Gastrocnemius medialis (tissue), 4 donors: ENCODE measurements at regions not wholly inside any gene's neighbourhood (a gene's known extent, or its start where the extent isn't known, plus 50 kb on each side); places are given as distances from the start of the nearest gene placed in this dataset.

Source experiments
- ATAC-seq, 2 donors: fragments of 150-250 bp; one replicate each; pipeline ENCODE4 v1.9.1; 2016
- DNase-seq, 2 donors: peaks; one replicate each; pipeline ENCODE4 v3.0.0-alpha.2; 2019
- H3K27ac ChIP-seq, 4 donors: fragments of 200-600 bp; sonication (generic); 1 replicate in 1 of 4; 2 replicates in 3 of 4; pipeline ENCODE4 v1.5.1; 2016 to 2018; ENCODE audit warnings: mild to moderate bottlenecking in 2 of 4, moderate library complexity in 1 of 4
- H3K27me3 ChIP-seq, 3 donors: fragments of 200-600 bp; sonication (generic) in 2 of 3; 1 replicate in 1 of 3; 2 replicates in 2 of 3; pipeline versions ENCODE4 v1.5.1 to v1.6.0; 2016 to 2019; ENCODE audit warnings: mild to moderate bottlenecking in 1 of 3, moderate library complexity in 1 of 3
- H3K36me3 ChIP-seq, 2 donors: fragments of 200-600 bp; sonication (generic) in 1 of 2; one replicate each; pipeline ENCODE4 v1.5.1; 2017 to 2018
- H3K4me1 ChIP-seq, 2 donors: fragments of 200-600 bp; sonication (generic) in 1 of 2; one replicate each; pipeline ENCODE4 v1.5.1; 2016 to 2017; ENCODE audit warnings: mild to moderate bottlenecking in 2 of 2
- H3K4me3 ChIP-seq, 4 donors: fragments of 200-600 bp; sonication (generic) in 3 of 4; 1 replicate in 1 of 4; 2 replicates in 3 of 4; pipeline ENCODE4 v1.5.1; 2016 to 2019; ENCODE audit warnings: mild to moderate bottlenecking in 2 of 4
- H3K9me3 ChIP-seq, 3 donors: fragments of 200-600 bp; sonication (generic) in 2 of 3; 1 replicate in 1 of 3; 2 replicates in 2 of 3; pipeline ENCODE4 v1.5.1; 2016 to 2019
- POLR2A ChIP-seq, 2 donors: fragments of 450-650 bp; IDR thresholded peaks; one replicate each; pipeline ENCODE4 v1.6.1; 2017; ENCODE audit warnings: antibody characterized with exemption in 2 of 2, mild to moderate bottlenecking in 2 of 2, moderate library complexity in 2 of 2
- in situ Hi-C, 4 donors: fragments of 200-750 bp; cut with MboI; loops; one replicate each; pipeline versions ENCODE4 v1.15.0 to v1.8.0; 2017; ENCODE audit warnings: low sequenced_read_pairs in 4 of 4
- intact Hi-C: fragments of 100-400 bp; cut with DNase I; formaldehyde crosslinking; loops from one replicate; pipeline ENCODE4 v1.15.1; 2023; ENCODE audit warnings: low total_unique reads
- TF ChIP-seq, protein P1 (sequence below), 5 experiments: fragments of 450-650 bp in 3 of 5; fragments of 200-600 bp in 2 of 5; sonication (generic) in 2 of 5; IDR thresholded peaks in 4 of 5; conservative IDR thresholded peaks in 1 of 5; 1 replicate in 4 of 5; 2 replicates in 1 of 5; pipeline ENCODE4 v1.5.1; 2016 to 2019; ENCODE audit warnings: antibody characterized with exemption in 5 of 5, mild to moderate bottlenecking in 3 of 5, moderate library complexity in 3 of 5

GRCh38 chr5:175060257-175060656 is 335.9 kb downstream of the MSX2 start:
- no peaks in the 10 kb centered on the region for H3K4me1 ChIP-seq
- no peak for TF ChIP-seq POLR2A (IDR thresholded peaks at IDR 0.05)
- TF ChIP-seq, protein P1, sequence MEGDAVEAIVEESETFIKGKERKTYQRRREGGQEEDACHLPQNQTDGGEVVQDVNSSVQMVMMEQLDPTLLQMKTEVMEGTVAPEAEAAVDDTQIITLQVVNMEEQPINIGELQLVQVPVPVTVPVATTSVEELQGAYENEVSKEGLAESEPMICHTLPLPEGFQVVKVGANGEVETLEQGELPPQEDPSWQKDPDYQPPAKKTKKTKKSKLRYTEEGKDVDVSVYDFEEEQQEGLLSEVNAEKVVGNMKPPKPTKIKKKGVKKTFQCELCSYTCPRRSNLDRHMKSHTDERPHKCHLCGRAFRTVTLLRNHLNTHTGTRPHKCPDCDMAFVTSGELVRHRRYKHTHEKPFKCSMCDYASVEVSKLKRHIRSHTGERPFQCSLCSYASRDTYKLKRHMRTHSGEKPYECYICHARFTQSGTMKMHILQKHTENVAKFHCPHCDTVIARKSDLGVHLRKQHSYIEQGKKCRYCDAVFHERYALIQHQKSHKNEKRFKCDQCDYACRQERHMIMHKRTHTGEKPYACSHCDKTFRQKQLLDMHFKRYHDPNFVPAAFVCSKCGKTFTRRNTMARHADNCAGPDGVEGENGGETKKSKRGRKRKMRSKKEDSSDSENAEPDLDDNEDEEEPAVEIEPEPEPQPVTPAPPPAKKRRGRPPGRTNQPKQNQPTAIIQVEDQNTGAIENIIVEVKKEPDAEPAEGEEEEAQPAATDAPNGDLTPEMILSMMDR (IDR thresholded peaks at IDR 0.05 in 4 of 5, conservative IDR thresholded peaks at IDR 0.05 in 1 of 5), result no peak
- H3K27me3 ChIP-seq, result no peaks in the 10 kb centered on the region
- H3K27ac ChIP-seq, result no peak overlapping the region
- no peaks in the 10 kb centered on the region for H3K9me3 ChIP-seq
- no peak for ATAC-seq
- intact Hi-C loops (no loop called here), in situ Hi-C loops (no loop called here)
- H3K36me3 ChIP-seq, result no peaks in the 10 kb centered on the region
- no peak for DNase-seq
- H3K4me3 ChIP-seq, result no peak overlapping the region

DNA sequence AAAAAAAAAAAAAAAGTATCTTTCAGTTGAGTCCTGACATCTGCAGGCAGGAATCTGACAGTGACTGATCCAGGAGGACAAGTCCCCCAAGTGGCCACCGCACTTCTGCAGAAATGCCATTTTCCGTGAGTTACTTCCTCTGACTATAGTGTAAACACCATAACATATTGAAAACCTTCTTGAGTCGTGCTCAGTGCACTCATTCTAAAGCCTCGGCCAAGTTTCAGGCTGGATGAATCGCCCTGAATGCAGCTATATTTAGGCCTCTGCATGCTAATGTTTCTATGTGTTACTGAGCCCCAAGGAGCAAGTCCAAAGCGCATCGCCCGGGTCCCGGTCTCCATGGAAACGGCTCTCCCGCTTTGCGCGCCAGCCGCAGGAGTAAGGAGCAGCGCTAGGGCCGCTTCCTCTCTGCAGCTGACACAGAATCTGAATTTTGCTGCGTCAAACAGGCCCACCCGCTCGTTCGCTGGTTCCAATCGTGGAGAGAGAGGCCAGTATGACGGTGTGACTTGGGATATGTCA is 335.4 kb downstream of the MSX2 start:
- no peak overlapping the region for H3K4me3 ChIP-seq
- no peak overlapping the region for H3K27ac ChIP-seq
- in situ Hi-C loops, result no loop called here
- DNase-seq, result no peak
- no peaks in the 10 kb centered on the region for H3K4me1 ChIP-seq
- H3K9me3 ChIP-seq, result no peaks in the 10 kb centered on the region
- ATAC-seq, result no peak
- H3K36me3 ChIP-seq, result no peaks in the 10 kb centered on the region
- no peaks in the 10 kb centered on the region for H3K27me3 ChIP-seq
- no peak for TF ChIP-seq POLR2A (IDR thresholded peaks at IDR 0.05)
- TF ChIP-seq, protein P1 (IDR thresholded peaks at IDR 0.05 in 4 of 5, conservative IDR thresholded peaks at IDR 0.05 in 1 of 5), result no peak
- intact Hi-C loops, result no loop called here

DNA sequence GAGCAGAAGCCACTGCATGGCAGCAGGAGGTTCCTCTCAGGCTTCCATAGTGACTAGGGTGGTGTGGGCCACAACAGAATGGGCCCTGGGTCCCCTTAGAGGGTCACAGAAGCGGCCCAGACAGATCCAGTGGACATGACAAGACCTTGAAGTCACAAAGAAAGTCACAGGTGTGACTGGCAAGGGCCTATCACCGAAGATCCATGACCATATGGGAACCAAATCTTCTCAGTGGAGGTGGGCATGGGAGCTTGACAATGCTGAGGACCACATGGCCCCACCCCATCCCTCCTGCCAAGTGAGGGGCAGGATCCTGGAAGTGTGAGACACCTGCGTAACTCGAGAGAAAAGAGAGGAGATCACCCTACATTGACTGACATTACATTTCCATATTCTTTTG is 332.4 kb downstream of the MSX2 start:
- in situ Hi-C loops (no loop called here), intact Hi-C loops (no loop called here)
- DNase-seq, result no peak
- no peak overlapping the region for H3K27ac ChIP-seq
- no peak for TF ChIP-seq POLR2A (IDR thresholded peaks at IDR 0.05)
- TF ChIP-seq, protein P1 (IDR thresholded peaks at IDR 0.05 in 4 of 5, conservative IDR thresholded peaks at IDR 0.05 in 1 of 5), result no peak
- H3K27me3 ChIP-seq, result no peaks in the 10 kb centered on the region
- H3K9me3 ChIP-seq, result no peaks in the 10 kb centered on the region
- ATAC-seq, result no peak
- H3K36me3 ChIP-seq, result no peaks in the 10 kb centered on the region
- H3K4me3 ChIP-seq, result no peak overlapping the region
- H3K4me1 ChIP-seq, result no peaks in the 10 kb centered on the region

- ATAC-seq, result no peak
- DNase-seq, result no peak
- Histone ChIP-seq H3K27ac (no peak overlapping the region), H3K36me3 (no peaks in the 10 kb centered on the region), H3K27me3 (no peaks in the 10 kb centered on the region), H3K4me3 (no peak overlapping the region), H3K9me3 (no peaks in the 10 kb centered on the region), H3K4me1 (no peaks in the 10 kb centered on the region)
- in situ Hi-C loops (no loop called here), intact Hi-C loops (no loop called here)
- no peak for TF ChIP-seq POLR2A (IDR thresholded peaks at IDR 0.05)
- TF ChIP-seq, protein P1 (IDR thresholded peaks at IDR 0.05 in 4 of 5, conservative IDR thresholded peaks at IDR 0.05 in 1 of 5), result no peak
These were observed 329.9 kb downstream of the MSX2 start for GRCh38 chr5:175054243-175054642.

- no peak for TF ChIP-seq POLR2A (IDR thresholded peaks at IDR 0.05)
- TF ChIP-seq, protein P1 (IDR thresholded peaks at IDR 0.05 in 4 of 5, conservative IDR thresholded peaks at IDR 0.05 in 1 of 5), result no peak
- Histone ChIP-seq H3K4me3 (no peak overlapping the region), H3K27ac (no peak overlapping the region), H3K27me3 (no peaks in the 10 kb centered on the region), H3K36me3 (no peaks in the 10 kb centered on the region), H3K9me3 (no peaks in the 10 kb centered on the region), H3K4me1 (no peaks in the 10 kb centered on the region)
- ATAC-seq, result no peak
- intact Hi-C loops (no loop called here), in situ Hi-C loops (no loop called here)
- no peak for DNase-seq
These were observed 328.0 kb downstream of the MSX2 start for GRCh38 chr5:175052351-175052750.
